Smooth muscle cell (in vitro differentiated cells): ENCODE measurements at regions not wholly inside any gene's neighbourhood (a gene's known extent, or its start where the extent isn't known, plus 50 kb on each side); places are given as distances from the start of the nearest gene placed in this dataset.

Experiments used
- DNase-seq: peaks from one replicate; lab custom pipeline; 2025; ENCODE audit not compliant: unreplicated experiment; lab: John Stamatoyannopoulos, UW
- H2AFZ ChIP-seq: fragments of 200-600 bp; sonication (generic); 2 replicates; pipeline ENCODE4 v1.6.0; 2016; ENCODE audit warnings: antibody characterized with exemption, low read depth, mild to moderate bottlenecking
- H3F3A ChIP-seq: fragments of 200-600 bp; sonication (generic); 2 replicates; pipeline ENCODE4 v1.6.0; 2017; ENCODE audit warnings: antibody characterized with exemption, low read depth
- H3K27ac ChIP-seq: fragments of 200-600 bp; sonication (generic); 2 replicates; pipeline ENCODE4 v1.5.1; 2016; ENCODE audit warnings: low read depth, mild to moderate bottlenecking
- H3K27me3 ChIP-seq: fragments of 200-600 bp; sonication (generic); 2 replicates; pipeline ENCODE4 v1.6.1; 2016; ENCODE audit warnings: low read depth, mild to moderate bottlenecking
- H3K36me3 ChIP-seq: fragments of 200-600 bp; sonication (generic); 2 replicates; pipeline ENCODE4 v1.5.1; 2016; ENCODE audit warnings: low read depth
- H3K4me1 ChIP-seq: fragments of 200-600 bp; sonication (generic); 2 replicates; pipeline ENCODE4 v1.5.1; 2016; ENCODE audit warnings: low read depth
- H3K4me2 ChIP-seq: fragments of 200-600 bp; sonication (generic); 2 replicates; pipeline ENCODE4 v1.6.0; 2016; ENCODE audit warnings: mild to moderate bottlenecking
- H3K4me3 ChIP-seq: fragments of 200-600 bp; sonication (generic); 2 replicates; pipeline ENCODE4 v1.5.1; 2016; ENCODE audit warnings: mild to moderate bottlenecking
- H3K79me2 ChIP-seq: fragments of 200-600 bp; sonication (generic); 2 replicates; pipeline ENCODE4 v1.6.0; 2016; ENCODE audit warnings: low read depth, mild to moderate bottlenecking
- H3K9ac ChIP-seq: fragments of 200-600 bp; sonication (generic); 2 replicates; pipeline ENCODE4 v1.6.0; 2016; ENCODE audit warnings: low read depth
- H3K9me3 ChIP-seq: fragments of 200-600 bp; sonication (generic); replicated peaks from 2 replicates; pipeline ENCODE4 v1.5.1; 2016; ENCODE audit warnings: low read depth
- H4K20me1 ChIP-seq: fragments of 200-600 bp; sonication (generic); 2 replicates; pipeline ENCODE4 v1.6.0; 2016; ENCODE audit warnings: low read depth
- WGBS: methylation state at CpG from one replicate; pipeline ENCODE4 v1.1.7; 2016; ENCODE audit warnings: low lambda C conversion rate; 5-methylcytosine and 5-hydroxymethylcytosine counted together
- TF ChIP-seq, protein P1 (sequence below): fragments of 200-600 bp; sonication (generic); IDR thresholded peaks from 2 replicates; pipeline ENCODE4 v1.5.1; 2017; ENCODE audit warnings: borderline replicate concordance, mild to moderate bottlenecking, antibody characterized with exemption; ENCODE audit not compliant: insufficient read depth, poor library complexity, severe bottlenecking

DNA sequence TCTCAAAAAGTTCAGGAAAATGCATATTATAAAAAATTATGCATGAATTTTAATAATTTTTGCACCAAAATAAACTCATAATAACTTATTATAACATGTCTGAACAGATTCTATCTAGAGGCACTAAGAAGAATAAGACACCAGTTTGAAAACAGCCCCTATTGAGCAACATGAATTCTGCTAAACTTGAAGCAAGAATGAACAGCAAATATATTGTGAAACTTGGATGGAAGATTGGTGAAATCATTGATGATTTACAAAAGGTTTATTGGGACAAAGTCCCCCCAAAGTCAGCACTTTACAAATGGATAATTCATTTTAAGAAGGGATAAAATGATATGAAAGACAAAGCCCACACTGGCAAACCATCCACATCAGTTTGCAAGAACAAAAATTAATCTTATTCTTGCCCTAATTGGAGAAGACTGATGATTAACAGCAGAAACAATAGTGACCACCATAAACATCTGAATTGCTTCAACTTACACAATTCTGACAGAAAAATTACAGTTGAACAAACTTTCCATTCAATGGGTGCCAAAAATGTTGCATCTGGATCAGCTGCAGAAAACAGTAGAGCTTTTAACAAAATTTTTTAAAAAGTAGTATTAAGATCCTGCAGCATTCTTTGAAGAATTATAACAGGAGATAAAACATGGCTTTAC, 257.5 kb upstream of the FAT3 start:
- Histone ChIP-seq H3K9ac (no peak overlapping the region), H3K36me3 (no peaks in the 10 kb centered on the region), H3K4me2 (no peak overlapping the region), H3F3A (no peaks in the 10 kb centered on the region), H4K20me1 (no peaks in the 10 kb centered on the region), H3K9me3 (no peaks in the 10 kb centered on the region), H3K79me2 (no peaks in the 10 kb centered on the region), H3K27me3 (no peaks in the 10 kb centered on the region), H3K4me3 (no peak overlapping the region), H3K4me1 (no peaks in the 10 kb centered on the region), H3K27ac (no peak overlapping the region), H2AFZ (no peak overlapping the region)
- DNase-seq: no peak
- TF ChIP-seq, protein P1, sequence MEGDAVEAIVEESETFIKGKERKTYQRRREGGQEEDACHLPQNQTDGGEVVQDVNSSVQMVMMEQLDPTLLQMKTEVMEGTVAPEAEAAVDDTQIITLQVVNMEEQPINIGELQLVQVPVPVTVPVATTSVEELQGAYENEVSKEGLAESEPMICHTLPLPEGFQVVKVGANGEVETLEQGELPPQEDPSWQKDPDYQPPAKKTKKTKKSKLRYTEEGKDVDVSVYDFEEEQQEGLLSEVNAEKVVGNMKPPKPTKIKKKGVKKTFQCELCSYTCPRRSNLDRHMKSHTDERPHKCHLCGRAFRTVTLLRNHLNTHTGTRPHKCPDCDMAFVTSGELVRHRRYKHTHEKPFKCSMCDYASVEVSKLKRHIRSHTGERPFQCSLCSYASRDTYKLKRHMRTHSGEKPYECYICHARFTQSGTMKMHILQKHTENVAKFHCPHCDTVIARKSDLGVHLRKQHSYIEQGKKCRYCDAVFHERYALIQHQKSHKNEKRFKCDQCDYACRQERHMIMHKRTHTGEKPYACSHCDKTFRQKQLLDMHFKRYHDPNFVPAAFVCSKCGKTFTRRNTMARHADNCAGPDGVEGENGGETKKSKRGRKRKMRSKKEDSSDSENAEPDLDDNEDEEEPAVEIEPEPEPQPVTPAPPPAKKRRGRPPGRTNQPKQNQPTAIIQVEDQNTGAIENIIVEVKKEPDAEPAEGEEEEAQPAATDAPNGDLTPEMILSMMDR: no peak

DNA sequence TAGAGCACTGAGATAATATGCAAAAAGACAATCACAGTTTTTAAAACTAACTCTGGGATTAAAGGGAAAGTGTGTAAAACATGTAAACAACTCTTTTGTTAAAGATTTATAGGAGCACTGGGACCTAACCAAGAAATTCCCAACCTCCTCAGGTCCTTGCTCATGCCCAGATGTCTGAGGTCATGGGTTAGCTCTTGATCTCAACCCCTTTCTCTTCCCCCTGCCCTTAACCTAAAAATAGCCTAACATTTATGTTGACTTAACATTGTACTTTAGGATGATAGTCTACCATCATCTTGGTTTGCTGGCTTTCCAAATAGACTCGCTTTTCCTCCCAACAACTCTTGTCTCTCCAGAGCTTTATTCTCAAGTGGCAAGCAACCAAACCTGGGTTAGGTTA, 258.2 kb upstream of the FAT3 start:
- WGBS: 92% methylated on average over 1 of the region's 1 CpG
- TF ChIP-seq, protein P1: no peak
- H3K4me2 ChIP-seq: no peak overlapping the region
- DNase-seq: no peak
- H3K9ac ChIP-seq: no peak overlapping the region
- no peaks in the 10 kb centered on the region for H4K20me1 ChIP-seq
- no peaks in the 10 kb centered on the region for H3K36me3 ChIP-seq
- H3F3A ChIP-seq: no peaks in the 10 kb centered on the region
- H3K4me3 ChIP-seq: no peak overlapping the region
- no peaks in the 10 kb centered on the region for H3K4me1 ChIP-seq
- no peaks in the 10 kb centered on the region for H3K79me2 ChIP-seq
- H3K27me3 ChIP-seq: no peaks in the 10 kb centered on the region
- no peaks in the 10 kb centered on the region for H3K9me3 ChIP-seq
- no peak overlapping the region for H3K27ac ChIP-seq
- H2AFZ ChIP-seq: no peak overlapping the region

DNA sequence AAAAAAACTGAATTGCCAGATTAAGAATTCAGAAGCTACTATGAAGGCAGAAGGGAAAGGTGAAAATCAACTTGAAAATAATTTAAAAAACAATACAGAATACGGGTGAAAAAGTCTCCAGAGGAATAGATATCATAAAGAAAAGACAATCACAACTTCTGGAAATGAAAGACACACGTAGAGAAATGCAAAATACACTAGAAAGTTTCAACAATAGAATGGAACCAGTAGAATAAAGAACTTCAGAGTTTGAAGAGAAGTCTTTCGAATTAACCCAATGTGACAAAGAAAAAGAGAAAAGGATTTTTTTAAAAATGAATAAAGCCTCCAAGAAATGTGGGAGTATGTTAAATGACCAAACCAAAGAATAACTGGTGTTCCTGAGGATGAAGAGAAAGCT, 263.8 kb upstream of the FAT3 start:
- H3K79me2 ChIP-seq: no peaks in the 10 kb centered on the region
- H3K9me3 ChIP-seq: no peaks in the 10 kb centered on the region
- no peak overlapping the region for H3K4me2 ChIP-seq
- H4K20me1 ChIP-seq: no peaks in the 10 kb centered on the region
- no peak overlapping the region for H3K4me3 ChIP-seq
- 82% methylated on average over 3 of the region's 3 CpGs for WGBS
- H3K9ac ChIP-seq: no peak overlapping the region
- no peak for DNase-seq
- no peaks in the 10 kb centered on the region for H3K4me1 ChIP-seq
- H3K36me3 ChIP-seq: no peaks in the 10 kb centered on the region
- no peaks in the 10 kb centered on the region for H3F3A ChIP-seq
- no peaks in the 10 kb centered on the region for H3K27me3 ChIP-seq
- H3K27ac ChIP-seq: no peak overlapping the region
- TF ChIP-seq, protein P1: no peak
- no peak overlapping the region for H2AFZ ChIP-seq

DNA sequence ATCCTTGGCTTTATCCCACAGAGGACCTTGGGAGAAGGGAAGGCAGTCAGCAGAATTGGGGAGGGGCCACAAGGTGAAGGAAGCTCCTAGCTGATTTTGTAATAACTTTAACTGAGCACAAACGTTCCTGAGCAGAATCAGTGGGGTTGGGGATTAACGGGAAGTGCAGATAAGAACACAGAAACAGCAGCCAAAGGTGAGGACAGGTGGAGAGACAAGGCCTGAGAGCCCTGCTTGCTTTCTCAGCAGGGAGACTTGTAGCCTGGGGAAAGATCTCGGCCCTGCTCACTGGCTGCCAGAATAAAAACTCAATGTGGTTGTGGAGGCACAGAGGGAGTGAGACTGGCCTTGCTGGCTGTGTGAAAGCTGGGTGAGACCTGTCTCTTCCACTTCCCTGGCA, 265.2 kb upstream of the FAT3 start:
- H2AFZ ChIP-seq: no peak overlapping the region
- no peaks in the 10 kb centered on the region for H3K36me3 ChIP-seq
- DNase-seq: no peak
- no peak overlapping the region for H3K27ac ChIP-seq
- 71% methylated on average over 3 of the region's 3 CpGs for WGBS
- H3K27me3 ChIP-seq: no peaks in the 10 kb centered on the region
- no peak overlapping the region for H3K4me2 ChIP-seq
- H3K9me3 ChIP-seq: no peaks in the 10 kb centered on the region
- no peak overlapping the region for H3K4me3 ChIP-seq
- no peaks in the 10 kb centered on the region for H3K4me1 ChIP-seq
- H4K20me1 ChIP-seq: no peaks in the 10 kb centered on the region
- no peak overlapping the region for H3K9ac ChIP-seq
- no peaks in the 10 kb centered on the region for H3F3A ChIP-seq
- no peaks in the 10 kb centered on the region for H3K79me2 ChIP-seq
- TF ChIP-seq, protein P1: no peak
